ENCODE measurements at regions not wholly inside any gene's neighbourhood (a gene's known extent, or its start where the extent isn't known, plus 50 kb on each side); places are given as distances from the start of the nearest gene placed in this dataset.
"Not testable (repeated sequence)": the region's sequence is repeated elsewhere in the genome, so short reads cannot be mapped to it uniquely, and the experiment has no call there.

DNA sequence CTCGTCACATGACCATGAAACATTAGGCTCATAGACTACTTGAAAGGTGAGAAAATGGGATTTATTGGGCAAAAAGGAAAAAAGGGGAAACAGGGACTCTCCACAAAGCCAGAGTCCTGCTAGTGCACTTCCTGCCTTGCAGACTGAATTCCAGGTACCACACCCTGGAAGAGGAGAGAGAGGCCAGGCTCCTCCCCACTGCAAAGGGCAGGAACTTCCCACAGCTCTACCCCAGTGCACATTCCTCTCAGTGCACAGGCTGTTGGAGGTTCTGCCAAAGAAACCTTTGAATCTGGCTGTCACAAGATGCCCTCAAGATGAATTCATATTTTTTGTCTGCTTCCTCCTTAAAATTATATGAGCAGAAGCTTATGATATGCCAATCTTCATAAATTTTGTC, 920.4 kb upstream of the GJE1 start:
- DNase-seq, result no peak

DNA sequence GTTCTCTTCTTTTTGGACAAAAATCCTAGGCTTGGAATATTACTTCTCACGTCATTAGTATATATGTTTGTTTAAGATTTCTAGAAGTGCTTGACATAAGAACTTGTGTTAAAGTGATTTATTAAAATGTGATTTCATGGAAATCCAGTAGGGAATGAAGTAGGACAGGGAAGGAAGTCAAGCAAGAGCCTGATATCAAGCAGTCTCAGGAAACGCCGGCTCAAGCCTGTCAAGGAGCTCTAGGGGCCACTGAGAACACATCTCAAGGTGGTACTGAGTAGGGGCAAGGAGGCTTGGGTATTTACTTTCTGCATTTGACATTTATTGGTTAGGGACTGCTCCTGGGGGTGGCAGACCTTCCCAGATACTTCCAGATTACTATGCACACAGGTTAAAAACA, 920.9 kb upstream of the GJE1 start:
- DNase-seq, result no peak

DNA sequence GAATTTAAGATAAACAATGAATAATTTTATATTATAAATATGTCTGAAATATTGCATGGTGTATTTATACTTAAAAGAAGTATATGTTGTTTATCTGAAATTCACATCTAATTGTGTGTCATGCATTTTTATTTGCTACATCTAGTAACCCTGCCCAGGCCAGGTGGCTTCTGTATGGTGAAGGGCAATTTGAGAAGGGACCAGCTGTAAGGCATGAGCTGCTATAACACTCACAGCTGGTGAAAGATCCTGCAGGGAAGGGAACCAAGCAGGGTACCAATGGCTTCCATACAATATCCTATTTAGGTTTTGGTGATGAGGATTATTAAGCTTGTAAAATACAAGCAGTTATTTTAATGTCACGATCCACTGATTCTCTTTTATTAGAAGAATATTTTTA, 921.8 kb upstream of the GJE1 start:
- DNase-seq, result no peak

DNA sequence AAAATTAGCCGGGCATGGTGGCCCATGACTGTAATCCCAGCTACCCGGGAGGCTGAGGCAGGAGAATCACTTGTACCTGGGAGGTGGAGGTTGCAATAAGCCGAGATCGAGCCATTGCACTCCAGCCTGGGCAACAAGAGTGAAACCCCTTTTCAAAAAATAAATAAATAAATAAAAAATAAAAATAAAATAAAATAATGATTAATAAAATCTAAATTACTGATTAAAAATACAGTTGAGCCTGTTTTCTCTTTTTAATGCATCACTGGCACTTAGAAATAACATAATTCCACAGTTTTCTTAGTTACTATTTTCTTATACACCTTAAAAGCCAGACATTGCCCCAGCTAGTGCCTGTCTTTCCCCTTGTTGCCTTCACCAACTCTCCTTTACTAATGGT, 922.8 kb upstream of the GJE1 start:
- no peak for DNase-seq

GRCh38 chr6:141208101-141208500, 924.6 kb upstream of the GJE1 start:
- no peak for DNase-seq

DNA sequence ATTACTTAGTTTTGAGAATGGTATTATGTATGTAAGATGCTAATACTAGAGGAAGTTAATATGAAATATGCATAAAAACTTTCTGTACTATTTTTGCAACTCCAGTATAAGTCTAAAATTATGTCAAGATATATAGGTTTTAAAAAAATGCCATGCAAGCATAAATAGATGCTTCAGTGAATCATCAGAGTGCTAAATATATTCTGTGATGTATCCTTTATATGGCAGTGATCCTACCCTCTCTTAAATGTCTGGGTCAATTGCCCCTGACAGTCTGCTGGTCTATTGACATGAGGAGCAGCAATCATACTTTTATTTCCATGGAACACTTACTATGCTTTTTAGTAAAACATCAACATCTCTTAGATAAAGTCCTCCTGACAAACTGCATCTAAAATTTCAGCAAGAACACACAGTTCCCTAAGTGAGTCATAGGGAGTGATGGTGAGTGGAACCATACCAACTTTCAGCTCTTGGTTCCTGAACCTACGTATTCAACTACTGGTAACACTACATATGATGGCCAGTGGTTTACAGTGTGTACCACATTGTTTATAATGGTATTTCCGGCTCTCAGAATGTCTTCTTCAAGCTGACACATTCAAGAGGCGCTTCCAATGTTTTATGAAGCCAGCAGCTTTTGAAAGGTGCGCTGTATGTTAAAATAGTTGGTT, 928.7 kb upstream of the GJE1 start:
- DNase-seq, result no peak

- no peak for DNase-seq
Observed at GRCh38 chr6:141202626-141203025, 930.1 kb upstream of the GJE1 start.

GRCh38 chr6:141199074-141199473, 933.7 kb upstream of the GJE1 start:
- DNase-seq, result no peak

DNA sequence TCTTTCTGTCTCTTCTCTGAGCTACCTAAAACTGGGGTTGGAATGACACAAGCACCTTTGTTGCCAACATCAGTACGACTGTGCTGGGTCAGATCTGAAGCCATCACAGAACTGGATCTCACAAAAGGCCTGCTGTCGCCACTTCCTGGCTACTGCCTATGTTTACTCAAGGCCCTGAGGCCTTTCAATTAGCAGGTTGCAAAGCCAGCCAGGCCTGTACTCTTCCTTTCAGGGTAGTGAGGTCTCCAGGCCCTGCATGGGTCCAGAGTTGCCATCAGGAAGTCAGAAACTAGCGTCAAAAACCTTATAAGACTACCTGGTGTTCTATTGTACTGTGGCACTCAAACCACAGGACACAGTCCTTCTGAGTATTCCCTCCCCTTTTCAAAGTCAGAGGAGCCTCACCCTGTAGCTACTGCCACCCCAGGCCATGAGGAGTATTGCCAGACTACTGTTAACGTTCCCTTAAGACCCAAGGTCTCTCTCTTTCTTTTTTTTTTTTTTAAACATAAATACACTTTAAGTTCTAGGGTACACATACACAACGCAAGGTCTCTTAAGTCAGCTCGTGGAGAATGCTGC, 937.4 kb upstream of the GJE1 start:
- DNase-seq, result no peak

DNA sequence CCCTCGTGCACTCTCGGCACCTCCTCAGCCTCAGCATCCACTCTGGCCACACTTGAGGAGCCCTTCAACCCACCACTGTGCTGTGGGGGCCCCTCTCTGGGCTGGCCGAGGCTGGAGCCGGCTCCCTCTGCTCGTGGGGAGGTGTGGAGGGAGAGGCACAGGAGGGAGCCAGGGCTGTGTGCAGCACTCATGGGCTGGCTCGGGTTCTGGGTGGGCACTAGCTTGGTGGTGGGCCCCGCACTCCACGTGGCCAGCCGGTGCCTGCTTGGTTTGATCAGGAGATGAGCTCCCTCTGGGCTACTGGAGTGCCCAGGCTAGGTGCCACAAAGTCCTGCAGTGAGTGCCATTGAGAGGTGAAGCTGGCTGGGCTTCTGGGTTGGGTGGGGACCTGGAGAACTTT, 949.4 kb upstream of the GJE1 start:
- no peak for DNase-seq

DNA sequence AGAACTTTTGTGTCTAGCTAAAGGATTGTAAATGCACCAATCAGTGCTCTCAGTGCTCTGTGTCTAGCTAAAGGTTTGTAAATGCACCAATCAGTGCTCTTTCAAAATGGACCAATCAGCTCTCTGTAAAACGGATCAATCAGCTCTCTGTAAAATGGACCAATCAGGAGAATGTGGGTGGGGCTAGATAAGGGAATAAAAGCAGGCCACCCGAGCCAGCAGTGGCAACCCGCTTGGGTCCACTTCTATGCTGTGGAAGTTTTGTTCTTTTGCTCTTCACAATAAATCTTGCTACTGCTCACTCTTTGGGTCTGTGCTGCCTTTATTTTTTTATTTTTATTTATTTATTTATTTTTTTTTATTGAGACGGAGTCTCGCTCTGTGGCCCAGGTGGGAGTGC, 957.3 kb upstream of the GJE1 start:
- not testable (repeated sequence) for DNase-seq

- no peak for DNase-seq
Observed at GRCh38 chr6:141174932-141175331, 957.8 kb upstream of the GJE1 start.

GRCh38 chr6:141173529-141173928, 959.2 kb upstream of the GJE1 start:
- no peak for DNase-seq

- no peak for DNase-seq
Observed at GRCh38 chr6:141169419-141169818, 963.3 kb upstream of the GJE1 start.

GRCh38 chr6:141167945-141168344, 964.8 kb upstream of the GJE1 start:
- no peak for DNase-seq

DNA sequence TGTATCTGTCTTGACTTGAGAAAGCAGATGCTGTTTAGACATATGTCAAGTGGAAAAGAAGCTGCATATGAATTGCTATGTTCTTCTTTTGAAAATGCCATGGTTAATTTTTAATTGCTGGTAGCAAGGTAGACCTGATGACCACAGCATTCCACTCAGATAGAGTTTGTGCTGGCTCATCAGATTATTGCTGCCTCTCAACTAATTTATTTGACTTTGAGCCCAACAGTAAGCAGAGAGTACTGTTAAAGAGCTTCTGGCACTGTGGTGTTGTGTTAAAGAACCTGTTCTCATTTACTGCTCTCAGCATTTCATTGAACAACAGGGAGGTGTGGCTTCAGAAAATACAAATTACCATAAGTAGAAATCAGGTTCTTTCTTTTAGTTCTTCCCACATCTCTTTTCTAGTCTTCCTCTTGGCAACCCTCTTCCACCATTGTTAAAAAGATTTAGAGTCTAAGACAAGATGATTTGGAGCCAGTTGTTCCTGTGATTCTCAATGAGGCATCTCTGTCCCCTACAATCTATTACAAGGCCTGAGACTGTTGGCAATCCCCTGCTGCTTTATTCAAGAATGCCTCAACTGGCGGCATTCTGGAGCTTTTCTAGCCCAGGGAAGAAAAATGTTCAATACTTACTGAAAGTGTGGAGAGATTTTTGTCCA, 967.6 kb upstream of the GJE1 start:
- no peak for DNase-seq

DNA sequence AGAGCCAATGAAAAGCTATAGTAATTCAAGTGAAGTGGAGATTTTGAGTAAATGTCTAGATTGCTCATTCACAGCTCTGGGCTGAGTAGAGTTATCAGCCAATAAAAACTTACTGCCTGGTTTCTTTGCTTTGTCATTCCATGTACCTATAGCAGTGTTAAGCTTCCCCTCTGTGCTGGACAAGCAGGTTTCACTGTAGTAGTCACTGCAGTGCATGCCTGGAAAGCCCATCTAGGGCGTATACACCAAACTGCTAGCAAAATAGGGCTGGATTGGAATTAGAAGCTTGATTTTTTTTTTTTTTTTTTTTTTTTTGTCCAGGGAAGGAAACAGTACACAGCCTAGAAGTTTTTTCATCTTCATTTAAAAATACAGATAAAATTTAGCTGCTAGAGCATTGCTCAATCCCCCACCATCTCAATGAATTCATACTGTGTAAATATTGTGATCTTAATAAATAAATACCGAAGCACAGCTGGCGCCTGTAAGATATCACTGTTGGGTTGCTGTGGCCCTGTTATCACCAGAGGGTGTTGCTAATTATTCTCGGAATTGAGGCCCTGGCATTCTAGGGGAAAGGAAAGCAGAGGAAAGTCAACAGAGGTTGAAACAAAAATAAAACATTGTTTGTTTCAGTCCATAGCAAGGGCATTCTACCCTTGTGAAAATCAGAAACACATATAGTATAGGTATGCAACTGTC, 968.5 kb upstream of the GJE1 start:
- DNase-seq, result no peak

DNA sequence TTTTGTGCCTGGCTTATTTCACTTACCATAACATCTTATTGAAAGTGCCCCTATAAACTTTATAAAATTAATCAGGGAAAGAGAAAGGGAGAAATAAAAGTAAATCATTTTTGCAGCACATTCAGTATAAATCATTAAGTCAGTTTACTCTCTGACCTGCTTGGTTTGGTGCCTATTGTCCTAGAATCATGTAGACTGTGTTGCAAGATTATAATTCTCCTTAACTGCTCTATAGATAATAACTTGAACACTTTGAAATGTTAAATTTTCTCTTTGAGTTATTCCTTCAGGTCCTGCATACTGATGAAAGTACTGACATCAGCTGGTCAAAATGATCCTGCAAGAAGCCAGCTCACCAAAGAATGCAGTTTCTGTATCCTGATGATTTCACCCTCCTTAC, 969.6 kb upstream of the GJE1 start:
- DNase-seq, result no peak

DNA sequence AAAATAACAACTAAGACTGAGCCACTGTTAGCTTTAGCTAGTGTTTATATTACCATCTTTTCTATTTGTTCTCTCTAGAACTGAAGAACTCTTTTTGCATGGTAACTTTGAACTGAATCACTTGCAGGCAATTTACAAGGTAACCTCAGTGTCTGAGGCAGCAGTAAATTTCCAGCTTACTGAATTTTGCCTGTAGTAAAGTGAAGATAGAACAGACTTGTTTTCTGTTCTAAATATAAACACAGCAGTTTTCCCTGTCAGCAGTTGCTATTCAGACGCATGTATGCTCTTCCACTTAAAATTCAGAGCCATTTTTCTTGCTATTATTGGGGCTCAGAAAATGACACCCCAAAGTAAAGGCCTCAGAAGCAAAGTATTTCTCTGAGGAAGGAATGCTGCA, 974.0 kb upstream of the GJE1 start:
- no peak for DNase-seq

GRCh38 chr6:141153563-141153962, 979.2 kb upstream of the GJE1 start:
- peak; percentile 56 for DNase-seq

- no peak for DNase-seq
Observed at GRCh38 chr6:141152951-141153350, 979.8 kb upstream of the GJE1 start.

DNA sequence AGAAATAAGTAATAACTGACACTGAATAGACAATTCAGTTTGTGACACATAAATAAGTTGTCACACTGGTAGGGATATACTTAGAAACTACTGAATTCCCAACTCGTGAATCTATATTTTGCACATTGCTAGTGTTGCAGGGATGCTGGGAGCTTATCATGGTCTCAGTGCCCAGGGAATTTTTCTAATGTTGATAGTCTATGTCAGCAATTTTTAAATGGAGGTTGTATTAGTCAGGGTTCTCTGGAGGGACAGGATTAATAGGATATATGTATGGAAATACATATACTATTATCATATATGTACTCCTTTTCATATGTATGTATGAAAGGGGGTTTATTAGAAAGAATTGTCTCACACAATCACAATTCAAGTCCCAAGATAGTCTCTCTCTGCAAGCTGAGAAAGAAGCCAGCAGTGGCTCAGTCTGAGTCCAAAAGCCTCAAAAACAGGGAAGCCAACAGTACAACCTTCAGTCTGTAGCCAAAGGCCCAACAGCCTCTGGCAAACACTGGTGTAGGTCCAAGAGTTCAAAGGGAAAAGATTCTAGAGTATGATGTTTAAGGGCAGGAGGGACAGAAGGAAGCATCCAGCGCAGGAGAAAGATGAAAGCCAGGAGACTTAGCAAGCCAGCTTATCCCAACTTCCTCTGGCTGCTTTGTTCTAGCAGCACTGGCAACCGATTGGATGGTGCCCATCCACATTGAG, 980.9 kb upstream of the GJE1 start:
- DNase-seq, result no peak

- no peak for DNase-seq
Observed at GRCh38 chr6:141141870-141142269, 990.9 kb upstream of the GJE1 start.
